IPS DF 4.7 (cell line): ENCODE measurements at regions not wholly inside any gene's neighbourhood (a gene's known extent, or its start where the extent isn't known, plus 50 kb on each side); places are given as distances from the start of the nearest gene placed in this dataset.

Source experiments
- DNase-seq: peaks from one replicate; pipeline ENCODE4 v3.0.0-alpha.2; 2013; ENCODE audit warnings: low spot score; ENCODE audit errors: extremely low read depth

GRCh38 chr7:24197852-24198251 lies 86.1 kb upstream of the NPY start:
- no peak for DNase-seq

- no peak for DNase-seq
Measured at GRCh38 chr7:24199978-24200377, 84.0 kb upstream of the NPY start.

DNA sequence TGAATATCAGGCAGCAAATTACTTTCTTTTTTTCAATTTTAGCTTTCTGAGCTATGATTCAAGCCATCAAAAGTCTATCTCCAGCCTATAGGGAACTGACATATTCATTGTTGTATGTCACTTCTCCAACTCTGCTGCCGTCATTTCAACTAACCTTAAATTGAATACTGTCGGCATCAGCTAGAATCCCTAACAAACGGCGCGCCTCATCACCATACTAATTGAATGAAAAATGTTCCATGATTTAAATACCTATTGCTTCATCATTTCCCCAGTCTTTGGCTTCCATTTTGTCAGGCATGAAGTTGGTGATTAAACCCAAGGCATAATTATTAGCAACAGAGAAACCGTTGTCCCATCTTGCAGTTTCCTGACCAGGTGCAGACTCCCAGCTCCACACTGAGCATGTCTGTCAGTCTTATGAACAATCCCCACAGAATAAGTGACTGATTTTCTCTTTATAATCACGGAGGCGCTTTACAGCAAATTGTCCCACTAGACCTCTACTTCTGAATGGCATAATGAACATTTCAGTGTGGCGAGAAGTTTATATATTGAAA lies 83.5 kb upstream of the NPY start:
- no peak for DNase-seq

DNA sequence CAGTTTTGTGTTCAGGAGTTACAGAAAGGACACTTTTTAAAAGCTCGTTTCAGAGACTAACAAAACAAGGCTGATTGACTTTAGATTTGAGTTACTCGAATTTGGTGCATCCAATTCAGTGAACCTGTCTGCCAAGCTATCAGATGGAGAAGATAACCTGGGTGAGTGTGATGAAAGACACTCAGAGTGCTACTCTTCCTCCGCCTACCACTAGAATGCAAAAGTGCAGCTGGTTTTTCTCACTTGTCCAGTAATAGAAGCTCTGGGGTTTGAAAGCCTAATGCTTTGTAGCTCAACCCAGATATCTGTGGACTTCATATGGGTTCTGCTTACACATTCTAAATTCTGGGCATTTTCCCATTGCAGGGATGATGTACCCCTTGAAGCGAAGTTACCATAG lies 82.8 kb upstream of the NPY start:
- DNase-seq, result no peak

DNA sequence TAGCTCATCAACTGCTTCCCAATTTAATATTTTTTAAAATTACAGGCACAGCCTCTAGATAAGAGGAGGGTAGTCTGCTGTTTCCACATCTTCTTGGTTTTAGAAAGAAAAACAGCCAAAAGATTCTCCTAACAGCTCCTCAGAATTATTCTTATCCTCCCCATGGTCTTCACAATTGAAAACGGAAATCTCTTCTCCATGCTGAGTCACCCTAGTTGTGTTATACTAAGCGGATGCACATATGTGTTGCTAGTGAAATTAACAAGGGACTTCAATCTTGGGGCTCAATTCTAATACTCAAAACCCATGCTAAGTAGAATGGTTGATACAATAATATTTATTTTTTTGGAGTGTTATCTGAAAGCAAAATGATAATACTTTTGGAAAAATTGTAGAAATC lies 71.9 kb upstream of the NPY start:
- DNase-seq, result no peak

DNA sequence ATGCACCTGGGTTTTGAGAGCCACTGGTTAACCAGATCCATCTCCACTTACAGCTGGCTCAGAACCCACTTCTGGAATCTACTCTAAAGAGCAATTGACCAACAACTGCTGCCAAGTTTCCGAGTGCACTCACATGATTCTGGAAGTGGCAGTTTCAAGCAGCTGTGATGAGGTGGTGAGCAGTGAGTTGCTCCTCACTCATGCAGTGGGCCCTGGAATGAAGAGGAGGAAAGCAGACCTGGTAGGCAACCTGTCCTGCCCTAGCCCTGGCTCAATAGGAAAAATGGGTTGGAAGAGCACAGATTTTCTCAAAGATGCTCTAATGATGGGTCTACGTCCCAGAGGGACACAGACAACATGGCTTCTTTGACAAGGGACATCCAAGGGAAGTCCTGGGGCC lies 70.7 kb upstream of the NPY start:
- DNase-seq, result no peak

DNA sequence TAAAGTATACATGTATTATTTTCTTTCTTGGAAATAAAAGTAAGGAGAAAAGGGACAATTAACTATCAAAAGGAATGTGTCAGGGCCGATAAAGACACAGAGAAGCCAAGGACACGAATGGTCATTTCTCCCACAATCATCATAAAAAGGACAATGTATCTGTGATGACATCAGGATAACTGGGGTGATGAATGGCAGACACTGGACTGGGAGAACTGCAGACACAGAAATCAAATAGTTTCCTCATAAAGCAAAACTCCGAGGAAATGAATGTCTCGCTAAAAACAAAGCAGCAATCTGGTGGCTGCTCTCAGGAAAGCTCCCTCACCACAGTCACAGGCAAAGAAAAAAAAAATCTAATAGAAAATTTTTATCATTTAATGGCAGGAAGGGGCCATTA lies 69.3 kb upstream of the NPY start:
- DNase-seq, result no peak

- no peak for DNase-seq
Measured at GRCh38 chr7:24216576-24217125, 67.3 kb upstream of the NPY start.

DNA sequence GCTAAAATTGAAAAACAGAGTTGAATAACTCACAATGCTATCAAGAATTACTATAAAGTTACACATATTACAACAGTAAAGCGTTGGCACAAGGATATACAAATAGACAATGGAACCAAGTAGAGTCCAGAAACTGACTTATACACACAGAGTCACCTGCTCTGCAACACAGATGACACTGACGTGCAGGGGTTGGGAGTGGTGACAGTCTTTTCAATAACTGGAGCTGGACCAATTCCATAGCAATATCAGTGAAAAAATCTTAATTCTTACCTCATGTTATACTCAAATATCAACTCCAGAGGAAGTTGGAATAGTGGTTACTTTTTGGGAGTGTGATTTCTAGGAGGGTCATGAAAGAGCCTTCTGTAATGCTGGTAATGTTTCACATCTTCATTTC lies 62.5 kb upstream of the NPY start:
- no peak for DNase-seq

DNA sequence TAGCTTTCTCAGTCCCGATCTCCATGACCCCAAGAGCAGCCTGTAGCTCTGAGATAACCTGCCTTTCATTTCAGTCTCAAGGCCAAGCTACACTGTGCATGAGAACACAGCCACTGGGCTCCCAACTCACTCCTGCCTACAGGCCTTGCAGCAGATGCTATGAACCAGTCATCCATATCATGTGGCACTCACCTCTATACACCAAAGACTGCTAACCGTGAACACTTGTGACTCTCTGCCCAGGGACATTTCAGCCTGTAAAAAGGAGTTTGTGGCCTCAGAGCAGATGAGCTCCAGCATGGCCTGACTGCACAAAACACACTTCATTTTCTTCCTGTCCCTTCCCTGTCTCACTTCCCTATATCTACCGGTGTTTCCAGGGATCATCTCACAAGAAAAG lies 56.9 kb upstream of the NPY start:
- no peak for DNase-seq

DNA sequence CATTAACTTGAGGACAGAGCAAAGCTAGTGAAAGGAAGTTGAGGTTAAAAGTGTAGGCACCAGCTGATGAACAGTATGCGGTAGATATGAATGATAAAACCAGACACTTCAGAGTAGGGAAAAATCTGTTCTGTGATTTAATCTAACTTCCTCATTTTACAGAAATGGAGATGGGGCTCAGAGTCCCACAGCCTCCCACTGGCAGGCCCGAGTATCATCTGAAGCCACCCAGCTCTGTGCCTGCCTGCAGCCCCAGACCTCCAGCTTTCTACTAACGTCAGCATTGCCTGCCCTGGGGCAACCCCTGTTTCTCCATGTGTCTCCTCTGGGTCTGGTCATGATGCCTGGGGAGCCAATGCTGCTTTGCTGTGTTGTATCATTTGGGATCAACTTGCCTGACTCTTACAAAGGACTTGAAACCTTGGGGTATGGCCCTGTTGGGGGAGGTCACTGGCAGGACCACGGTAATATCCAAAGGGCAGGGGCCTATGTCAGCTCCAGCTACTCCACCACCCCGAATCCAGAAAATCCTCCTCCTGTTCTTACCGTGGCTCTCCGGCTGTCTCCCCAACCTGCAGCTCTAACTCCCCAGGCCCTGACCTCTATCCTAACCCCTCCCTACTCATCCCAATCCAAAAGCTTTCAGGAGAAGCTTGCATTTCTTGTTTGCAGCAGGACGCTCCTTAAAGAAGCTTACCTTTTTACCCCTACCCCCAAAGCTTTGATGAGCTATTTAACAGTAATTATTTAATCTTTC lies 56.2 kb upstream of the NPY start:
- DNase-seq, result no peak

DNA sequence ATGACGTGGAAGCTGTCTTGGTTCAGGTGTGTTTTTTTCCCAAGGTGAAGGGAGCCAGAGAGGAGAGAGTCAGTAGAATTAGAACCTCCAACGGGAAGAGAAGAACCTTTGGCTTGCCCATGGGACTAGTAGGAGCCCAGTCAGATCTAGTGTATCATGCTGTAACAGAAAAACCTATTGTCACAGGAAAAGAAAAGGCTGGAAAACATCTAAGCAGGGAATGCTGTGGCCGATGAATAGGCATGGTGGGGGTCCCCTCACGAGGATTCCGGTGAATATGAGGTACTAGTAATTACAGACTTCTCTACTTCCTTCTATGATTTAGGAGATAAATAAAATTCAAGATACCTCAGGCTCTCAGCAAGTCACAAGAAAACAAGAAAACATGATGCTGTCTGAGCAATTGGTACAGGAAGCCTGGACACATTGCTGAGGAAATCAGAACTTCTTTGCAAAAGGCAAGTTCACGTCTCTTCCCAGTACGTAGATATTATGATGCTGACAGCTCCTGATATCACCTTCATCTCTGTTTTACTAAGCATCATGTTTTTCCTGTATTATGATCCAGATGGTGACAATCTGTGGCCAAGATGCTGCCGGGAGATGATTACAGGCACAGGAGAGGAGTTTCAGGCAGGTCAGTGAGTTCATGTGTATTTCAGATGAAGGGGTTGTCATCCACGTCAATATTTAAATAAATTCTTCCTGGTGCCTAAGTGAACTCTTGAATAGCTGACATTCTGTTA lies 54.3 kb upstream of the NPY start:
- no peak for DNase-seq

DNA sequence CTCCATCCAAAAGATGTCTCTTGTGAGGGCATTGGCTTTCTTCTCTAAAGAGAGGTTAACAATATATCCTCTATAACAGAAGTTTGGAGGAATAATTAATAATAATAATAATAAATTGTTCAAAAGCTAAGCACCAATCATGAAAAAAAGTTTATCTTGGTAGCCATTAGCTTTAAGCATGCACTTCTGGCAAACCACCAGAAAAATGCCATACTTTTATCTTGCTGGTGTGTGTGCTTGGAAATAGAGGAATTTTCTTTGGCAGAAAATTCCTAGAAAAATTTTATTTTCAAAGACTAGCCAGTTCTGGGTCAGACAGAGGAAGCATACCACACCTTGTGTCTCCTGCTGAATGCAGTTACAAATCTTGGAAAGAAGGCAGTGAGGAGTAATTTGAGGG lies 52.5 kb upstream of the NPY start:
- DNase-seq, result no peak

DNA sequence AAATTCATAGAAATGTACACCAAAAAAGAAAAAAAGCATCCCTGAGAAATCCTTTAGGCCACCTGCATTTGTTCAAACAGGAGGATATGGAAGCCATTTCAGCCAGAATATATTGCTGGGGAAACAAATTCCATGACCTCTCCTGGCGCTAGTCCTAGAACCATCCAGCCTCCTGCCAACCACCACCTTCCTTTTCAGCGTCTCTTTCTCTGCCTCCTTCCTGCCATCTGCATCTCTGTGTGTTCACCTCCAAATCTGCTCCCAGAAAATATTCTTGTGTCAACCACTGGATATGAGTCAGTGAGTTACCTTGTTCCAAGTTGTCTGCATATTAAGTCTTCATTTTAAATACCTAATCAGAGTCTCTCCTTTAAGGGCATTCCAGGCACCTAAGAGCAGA lies 50.6 kb upstream of the NPY start:
- DNase-seq, result no peak
